ENCODE measurements at regions not wholly inside any gene's neighbourhood (a gene's known extent, or its start where the extent isn't known, plus 50 kb on each side); places are given as distances from the start of the nearest gene placed in this dataset.

DNA sequence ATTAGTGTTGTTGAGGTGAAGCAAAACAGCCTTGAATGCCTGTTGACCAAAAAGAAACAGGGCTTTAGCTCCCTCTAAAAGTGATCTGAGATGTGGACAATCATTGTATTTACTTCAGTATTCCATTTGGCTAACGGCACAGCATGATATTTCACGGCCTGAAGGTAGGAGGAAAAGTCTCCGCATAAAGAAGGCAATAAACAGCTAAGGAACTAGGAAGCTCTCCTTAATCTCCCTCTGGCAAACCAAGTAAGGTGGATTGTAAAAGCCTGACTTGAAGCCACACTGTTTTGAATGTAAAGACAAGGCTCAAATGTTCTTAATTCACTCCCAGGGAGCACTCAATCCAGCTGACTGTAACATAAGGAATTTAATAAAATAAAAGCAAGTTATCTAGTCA is 160.0 kb upstream of the ZNF804B start:
- H3K27ac Mint-ChIP-seq: peak overlapping the region in 1 of 3 experiments; percentile 93; a peak in 2 of 7 replicates
- H3K4me3 Mint-ChIP-seq: no peak overlapping the region
- Histone ChIP-seq H4K8ac (replicated peaks; ENCODE audit: insufficient read length, low read depth, low read length) (no peak overlapping the region), H3K9ac (ENCODE audit: extremely low read depth, insufficient read length, low read length) (no peak overlapping the region), H3T11ph (ENCODE audit: low read length) (no peak overlapping the region), H3K4ac (ENCODE audit: low read depth, low read length) (no peak overlapping the region), H4K91ac (ENCODE audit: insufficient read length, low read depth, low read length) (no peak overlapping the region), H3K23me2 (ENCODE audit: insufficient read length, low read depth, low read length, poor library complexity, severe bottlenecking) (no peaks in the 10 kb centered on the region), H2BK20ac (ENCODE audit: low read depth, low read length, poor library complexity, severe bottlenecking) (no peak overlapping the region), H3K56ac (ENCODE audit: insufficient read length, low read depth, low read length) (no peak overlapping the region), H2AFZ (ENCODE audit: low read length) (no peak overlapping the region), H3K4me2 (ENCODE audit: insufficient read depth, insufficient read length, low read length) (no peak overlapping the region), H3K9me3 (ENCODE audit: control insufficient read depth, low read depth, low read length) (no peaks in the 10 kb centered on the region), H3K14ac (ENCODE audit: insufficient read depth, low read length) (no peak overlapping the region), H2BK12ac (ENCODE audit: insufficient read length, low read depth, low read length) (no peak overlapping the region), H3K27me3 (ENCODE audit: insufficient read depth, low read length) (no peaks in the 10 kb centered on the region), H2AK5ac (ENCODE audit: insufficient read length, low read length) (no peak overlapping the region), H3K79me2 (ENCODE audit: insufficient read depth, low read length) (no peaks in the 10 kb centered on the region), H4K20me1 (ENCODE audit: control insufficient read depth, insufficient read depth, insufficient read length) (no peaks in the 10 kb centered on the region), H3K79me1 (ENCODE audit: insufficient read depth, low read depth, low read length, poor library complexity, severe bottlenecking) (no peaks in the 10 kb centered on the region), H4K5ac (ENCODE audit: insufficient read length, low read depth, low read length) (no peak overlapping the region), H2BK120ac (ENCODE audit: low read depth, low read length, poor library complexity, severe bottlenecking) (no peak overlapping the region), H3K27ac (ENCODE audit: insufficient read length, low read depth, low read length) (no peak overlapping the region), H3K18ac (ENCODE audit: insufficient read length, low read depth, low read length) (no peak overlapping the region), H2BK5ac (ENCODE audit: insufficient read length, low read length) (no peak overlapping the region), H3K23ac (ENCODE audit: insufficient read length, low read depth, low read length) (no peak overlapping the region), H2BK15ac (ENCODE audit: low read depth, low read length) (no peak overlapping the region), H3K4me1 (ENCODE audit: insufficient read depth, low read length) (peaks cover 4% of the 10 kb centered on the region; the same call in 1 of the 2 replicates)
- WGBS (ENCODE audit: extremely low coverage, insufficient read length, low lambda C conversion rate): no CpG with 5 or more reads among the region's 3 CpGs
- H3K4me1 Mint-ChIP-seq: peaks cover 33 to 34% of the 10 kb centered on the region in 2 experiments
- H3K9me3 Mint-ChIP-seq: peaks cover 0 to 5% of the 10 kb centered on the region in 2 experiments; a peak in 2 of 5 replicates
- no peak for DNase-seq
- TF ChIP-seq, protein P1, sequence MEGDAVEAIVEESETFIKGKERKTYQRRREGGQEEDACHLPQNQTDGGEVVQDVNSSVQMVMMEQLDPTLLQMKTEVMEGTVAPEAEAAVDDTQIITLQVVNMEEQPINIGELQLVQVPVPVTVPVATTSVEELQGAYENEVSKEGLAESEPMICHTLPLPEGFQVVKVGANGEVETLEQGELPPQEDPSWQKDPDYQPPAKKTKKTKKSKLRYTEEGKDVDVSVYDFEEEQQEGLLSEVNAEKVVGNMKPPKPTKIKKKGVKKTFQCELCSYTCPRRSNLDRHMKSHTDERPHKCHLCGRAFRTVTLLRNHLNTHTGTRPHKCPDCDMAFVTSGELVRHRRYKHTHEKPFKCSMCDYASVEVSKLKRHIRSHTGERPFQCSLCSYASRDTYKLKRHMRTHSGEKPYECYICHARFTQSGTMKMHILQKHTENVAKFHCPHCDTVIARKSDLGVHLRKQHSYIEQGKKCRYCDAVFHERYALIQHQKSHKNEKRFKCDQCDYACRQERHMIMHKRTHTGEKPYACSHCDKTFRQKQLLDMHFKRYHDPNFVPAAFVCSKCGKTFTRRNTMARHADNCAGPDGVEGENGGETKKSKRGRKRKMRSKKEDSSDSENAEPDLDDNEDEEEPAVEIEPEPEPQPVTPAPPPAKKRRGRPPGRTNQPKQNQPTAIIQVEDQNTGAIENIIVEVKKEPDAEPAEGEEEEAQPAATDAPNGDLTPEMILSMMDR (conservative IDR thresholded peaks at IDR 0.05): no peak
- H3K36me3 Mint-ChIP-seq (ENCODE audit: insufficient read depth in 1 of 3, low read depth in 3 of 3): peaks cover 0 to 11% (median 1%) of the 10 kb centered on the region in 3 experiments; a peak in 2 of 7 replicates
- no peaks in the 10 kb centered on the region for H3K27me3 Mint-ChIP-seq (ENCODE audit: low read depth)
